ENCODE measurements at regions not wholly inside any gene's neighbourhood (a gene's known extent, or its start where the extent isn't known, plus 50 kb on each side); places are given as distances from the start of the nearest gene placed in this dataset.

DNA sequence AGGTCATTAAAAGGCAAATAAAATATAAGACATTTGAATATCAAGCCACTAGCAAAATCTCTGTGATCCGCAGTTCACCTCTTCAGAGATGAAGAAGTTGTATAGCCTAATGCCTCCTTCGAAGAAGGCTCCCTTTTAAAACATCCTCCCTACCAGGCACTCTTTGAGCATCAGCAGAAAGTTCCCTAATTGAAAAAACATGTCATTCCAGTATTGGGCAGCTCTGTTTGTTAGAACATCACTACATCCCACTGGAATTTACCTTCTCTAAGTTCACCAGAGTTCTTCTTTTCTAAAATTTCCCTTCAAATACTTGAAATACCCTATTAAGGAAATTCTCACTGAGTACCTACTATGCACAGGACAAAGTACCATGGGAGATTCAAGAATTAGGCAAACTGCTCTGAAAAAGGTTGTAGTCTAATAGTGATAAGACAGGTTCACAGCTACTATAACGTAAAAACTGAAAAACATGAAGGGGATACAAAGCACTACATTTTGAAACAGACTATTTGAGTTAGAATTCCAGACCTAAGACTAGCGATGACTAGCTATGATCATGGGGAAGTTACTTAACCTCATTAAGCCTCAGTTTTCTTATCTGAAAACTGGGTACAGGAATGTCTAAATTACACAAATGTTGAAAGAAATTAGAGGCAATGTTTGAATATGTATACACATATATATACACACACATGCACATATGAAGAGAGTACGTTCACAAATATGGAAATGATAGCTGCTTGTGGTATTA, 128.7 kb downstream of the ELAPOR2 start:
- Histone ChIP-seq H3K27me3 (no peaks in the 10 kb centered on the region), H4K20me1 (ENCODE audit: insufficient read depth, poor library complexity, severe bottlenecking) (no peaks in the 10 kb centered on the region), H3K79me2 (no peaks in the 10 kb centered on the region), H3K27ac (no peak overlapping the region), H3K36me3 (replicated peaks; ENCODE audit: insufficient read depth, low read depth) (no peaks in the 10 kb centered on the region), H2AFZ (no peak overlapping the region), H3K4me1 (ENCODE audit: insufficient read depth) (no peaks in the 10 kb centered on the region), H3K9me2 (replicated peaks; ENCODE audit: insufficient read depth) (no peaks in the 10 kb centered on the region), H3K4me3 (no peak overlapping the region), H3K9me3 (ENCODE audit: low read depth) (no peaks in the 10 kb centered on the region), H3K4me2 (no peak overlapping the region)
- TF ChIP-seq EZH2phosphoT487 (IDR thresholded peaks at IDR 0.05; ENCODE audit: low read depth, severe bottlenecking, unreplicated experiment) (no peak), EZH2 (IDR thresholded peaks at IDR 0.05; ENCODE audit: borderline replicate concordance) (no peak)
- TF ChIP-seq, protein P1, sequence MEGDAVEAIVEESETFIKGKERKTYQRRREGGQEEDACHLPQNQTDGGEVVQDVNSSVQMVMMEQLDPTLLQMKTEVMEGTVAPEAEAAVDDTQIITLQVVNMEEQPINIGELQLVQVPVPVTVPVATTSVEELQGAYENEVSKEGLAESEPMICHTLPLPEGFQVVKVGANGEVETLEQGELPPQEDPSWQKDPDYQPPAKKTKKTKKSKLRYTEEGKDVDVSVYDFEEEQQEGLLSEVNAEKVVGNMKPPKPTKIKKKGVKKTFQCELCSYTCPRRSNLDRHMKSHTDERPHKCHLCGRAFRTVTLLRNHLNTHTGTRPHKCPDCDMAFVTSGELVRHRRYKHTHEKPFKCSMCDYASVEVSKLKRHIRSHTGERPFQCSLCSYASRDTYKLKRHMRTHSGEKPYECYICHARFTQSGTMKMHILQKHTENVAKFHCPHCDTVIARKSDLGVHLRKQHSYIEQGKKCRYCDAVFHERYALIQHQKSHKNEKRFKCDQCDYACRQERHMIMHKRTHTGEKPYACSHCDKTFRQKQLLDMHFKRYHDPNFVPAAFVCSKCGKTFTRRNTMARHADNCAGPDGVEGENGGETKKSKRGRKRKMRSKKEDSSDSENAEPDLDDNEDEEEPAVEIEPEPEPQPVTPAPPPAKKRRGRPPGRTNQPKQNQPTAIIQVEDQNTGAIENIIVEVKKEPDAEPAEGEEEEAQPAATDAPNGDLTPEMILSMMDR (IDR thresholded peaks at IDR 0.05; ENCODE audit: poor library complexity): no peak
- 88% methylated on average over 5 of the region's 5 CpGs for WGBS (ENCODE audit: low lambda C conversion rate, missing lambda C conversion rate)
- no peak for DNase-seq (ENCODE audit: low spot score)

DNA sequence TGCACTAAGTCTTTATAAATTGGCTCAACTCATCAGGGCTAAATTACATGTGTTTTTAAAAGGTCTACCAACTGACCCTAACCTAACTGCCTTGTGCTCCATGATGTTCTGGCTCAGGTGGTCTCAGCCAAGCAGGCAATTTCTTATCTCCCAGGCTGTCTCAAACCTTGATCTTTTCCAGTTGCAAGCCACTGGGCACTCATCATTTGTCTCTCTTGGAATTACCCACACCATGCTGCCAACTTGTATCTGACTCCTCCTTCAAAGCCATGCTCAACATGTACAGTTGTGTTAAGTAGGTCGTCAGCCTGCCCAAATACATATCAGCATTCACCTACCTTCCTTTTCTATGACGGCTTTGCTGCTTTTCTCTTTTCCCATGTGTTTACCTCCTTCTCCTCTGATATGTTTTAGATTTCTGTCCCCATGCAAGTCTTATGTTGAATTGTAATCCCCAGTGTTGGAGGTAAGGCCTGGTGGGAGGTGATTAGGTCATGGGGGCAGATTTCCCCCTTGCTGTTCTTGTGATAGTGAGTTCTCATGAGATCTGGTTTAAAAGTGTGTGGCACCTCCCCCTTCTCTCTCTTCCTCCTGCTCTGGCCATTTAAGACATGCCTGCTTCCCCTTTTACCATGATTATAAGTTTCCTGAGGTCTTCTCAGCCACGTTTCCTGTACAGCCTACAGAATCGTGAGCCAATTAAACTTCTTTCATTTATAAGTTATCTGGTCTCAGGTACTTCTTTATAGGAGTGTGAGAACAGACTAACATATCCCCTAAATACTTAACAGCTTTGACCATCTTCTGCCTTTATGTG, 130.0 kb downstream of the ELAPOR2 start:
- Histone ChIP-seq H3K36me3 (replicated peaks; ENCODE audit: insufficient read depth, low read depth) (no peaks in the 10 kb centered on the region), H3K4me3 (no peak overlapping the region), H2AFZ (no peak overlapping the region), H3K9me2 (replicated peaks; ENCODE audit: insufficient read depth) (no peaks in the 10 kb centered on the region), H3K79me2 (no peaks in the 10 kb centered on the region), H3K4me2 (no peak overlapping the region), H3K4me1 (ENCODE audit: insufficient read depth) (no peaks in the 10 kb centered on the region), H4K20me1 (ENCODE audit: insufficient read depth, poor library complexity, severe bottlenecking) (no peaks in the 10 kb centered on the region), H3K9me3 (ENCODE audit: low read depth) (no peaks in the 10 kb centered on the region), H3K27me3 (no peaks in the 10 kb centered on the region), H3K27ac (no peak overlapping the region)
- DNase-seq (ENCODE audit: low spot score): no peak
- no peak for TF ChIP-seq EZH2 (IDR thresholded peaks at IDR 0.05; ENCODE audit: borderline replicate concordance)
- TF ChIP-seq EZH2phosphoT487 (IDR thresholded peaks at IDR 0.05; ENCODE audit: low read depth, severe bottlenecking, unreplicated experiment): no peak
- TF ChIP-seq, protein P1 (IDR thresholded peaks at IDR 0.05; ENCODE audit: poor library complexity): no peak
- 81% methylated on average over 4 of the region's 4 CpGs for WGBS (ENCODE audit: low lambda C conversion rate, missing lambda C conversion rate)

DNA sequence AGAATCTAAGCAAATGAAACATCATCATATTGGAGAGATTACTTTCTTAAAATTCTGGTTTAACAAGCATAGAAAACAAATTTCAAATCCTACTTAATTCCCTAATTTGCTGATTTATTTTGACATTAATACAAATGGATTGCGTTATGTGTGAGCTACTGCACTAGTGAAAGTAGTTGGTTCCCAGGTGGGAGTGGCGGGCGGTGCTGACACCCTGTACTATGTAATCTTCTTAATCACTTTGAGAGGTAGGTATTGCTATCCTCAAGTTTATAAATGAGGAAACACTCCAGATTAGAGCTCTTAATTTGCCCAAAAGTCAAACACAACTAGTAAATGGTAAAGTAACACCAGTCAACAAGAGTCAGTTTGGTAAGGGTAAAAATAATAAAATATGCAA, 131.1 kb downstream of the ELAPOR2 start:
- no peaks in the 10 kb centered on the region for H4K20me1 ChIP-seq (ENCODE audit: insufficient read depth, poor library complexity, severe bottlenecking)
- no peak overlapping the region for H3K4me2 ChIP-seq
- H3K9me2 ChIP-seq (replicated peaks; ENCODE audit: insufficient read depth): no peaks in the 10 kb centered on the region
- no peaks in the 10 kb centered on the region for H3K4me1 ChIP-seq (ENCODE audit: insufficient read depth)
- no peaks in the 10 kb centered on the region for H3K79me2 ChIP-seq
- no peak overlapping the region for H3K27ac ChIP-seq
- H3K27me3 ChIP-seq: no peaks in the 10 kb centered on the region
- no peak overlapping the region for H3K4me3 ChIP-seq
- no peak for DNase-seq (ENCODE audit: low spot score)
- H3K9me3 ChIP-seq (ENCODE audit: low read depth): no peaks in the 10 kb centered on the region
- H3K36me3 ChIP-seq (replicated peaks; ENCODE audit: insufficient read depth, low read depth): no peaks in the 10 kb centered on the region
- WGBS (ENCODE audit: low lambda C conversion rate, missing lambda C conversion rate): 96% methylated on average over 3 of the region's 3 CpGs
- TF ChIP-seq, protein P1 (IDR thresholded peaks at IDR 0.05; ENCODE audit: poor library complexity): no peak
- TF ChIP-seq EZH2phosphoT487 (IDR thresholded peaks at IDR 0.05; ENCODE audit: low read depth, severe bottlenecking, unreplicated experiment) (no peak), EZH2 (IDR thresholded peaks at IDR 0.05; ENCODE audit: borderline replicate concordance) (no peak)
- no peak overlapping the region for H2AFZ ChIP-seq
